HepG2 (cell line): ENCODE measurements at regions not wholly inside any gene's neighbourhood (a gene's known extent, or its start where the extent isn't known, plus 50 kb on each side); places are given as distances from the start of the nearest gene placed in this dataset.

Experiments
- ATAC-seq: fragments of 200-7000 bp; cut with Tn5 transposase; 3 replicates; pipeline ENCODE4 v1.9.1; 2020; ENCODE audit warnings: mild to moderate bottlenecking, moderate library complexity
- BruUV-seq: library from RNA; stranded (reverse); fragments of 400-500 nt; replicated peaks from 2 replicates; lab custom pipeline; 2021; lab: Mats Ljungman, UMichigan
- CTCF ChIA-PET: fragments of 300-600 bp; formaldehyde crosslinking; extraction: SDS; loops from one replicate; lab custom pipeline; 2021; ENCODE audit warnings: low total read pairs, inconsistent platforms, low intra/inter-chr PET ratio; lab: Yijun Ruan, JAX
- POLR2A ChIA-PET: fragments of 350-600 bp; sonication (Branson Sonifier 250); formaldehyde crosslinking; loops from one replicate; lab custom pipeline; 2020; ENCODE audit warnings: antibody characterized with exemption, inconsistent platforms; lab: Yijun Ruan, JAX
- DNase-seq: peaks from one replicate; pipeline ENCODE4 v3.0.0-alpha.2; 2015; ENCODE audit warnings: low spot score
- FAIRE-seq: peaks from 3 replicates; lab custom pipeline; 2011; peaks lifted over from hg19 to GRCh38; lab: Jason Lieb, UNC
- H2AFZ ChIP-seq: one replicate; pipeline ENCODE4 v1.6.1; 2011; ENCODE audit warnings: low read length, inconsistent platforms
- H3K27ac ChIP-seq: fragments of 300-600 bp; 3 replicates; pipeline ENCODE4 v1.8.0; 2011; ENCODE audit warnings: mixed run types, mild to moderate bottlenecking, mixed read lengths, low read length, inconsistent platforms; ENCODE audit not compliant: insufficient read depth; ENCODE audit errors: extremely low read length
- H3K27me3 ChIP-seq, 2 experiments: fragments of 200-600 bp in 1 of 2; 2 replicates in 1 of 2; 3 replicates in 1 of 2; pipeline versions ENCODE4 v1.6.0 to v1.8.0; 2011; ENCODE audit warnings: low read length in 2 of 2, mild to moderate bottlenecking in 2 of 2, moderate library complexity in 2 of 2, inconsistent platforms in 1 of 2; ENCODE audit not compliant: insufficient read depth in 2 of 2, control insufficient read depth in 1 of 2
- H3K36me3 ChIP-seq, 2 experiments: fragments of 200-600 bp in 1 of 2; replicated peaks in 1 of 2; 2 replicates in 1 of 2; 3 replicates in 1 of 2; pipeline versions ENCODE4 v1.5.1 to v1.8.0; 2011; ENCODE audit warnings: low read length in 2 of 2, inconsistent platforms in 1 of 2; ENCODE audit not compliant: insufficient read depth in 2 of 2, control insufficient read depth in 1 of 2
- H3K4me1 ChIP-seq: 2 replicates; pipeline ENCODE4 v1.5.1; 2012; ENCODE audit warnings: low read length, inconsistent platforms; ENCODE audit not compliant: insufficient read depth
- H3K4me2 ChIP-seq: 2 replicates; pipeline ENCODE4 v1.6.0; 2011; ENCODE audit warnings: low read depth, low read length, inconsistent platforms
- H3K4me3 ChIP-seq, 3 experiments: fragments of 200-600 bp in 1 of 3; sonication (generic), shearing (Covaris generic) in 1 of 3; replicated peaks in 1 of 3; 2 replicates each; pipeline ENCODE4 v1.5.1; 2011 to 2016; ENCODE audit warnings: low read length in 3 of 3, inconsistent platforms in 2 of 3, low read depth in 2 of 3, mild to moderate bottlenecking in 2 of 3, control low read depth in 1 of 3, mixed read lengths in 1 of 3; ENCODE audit not compliant: insufficient read depth in 1 of 3
- H3K79me2 ChIP-seq: one replicate; pipeline ENCODE4 v1.6.1; 2011; ENCODE audit warnings: low read length, inconsistent platforms; ENCODE audit not compliant: insufficient read depth
- H3K9ac ChIP-seq: 2 replicates; pipeline ENCODE4 v1.6.0; 2011; ENCODE audit warnings: mild to moderate bottlenecking, low read depth, low read length, inconsistent platforms; ENCODE audit not compliant: insufficient read depth
- H3K9me3 ChIP-seq: 2 replicates; pipeline ENCODE4 v1.5.1; 2012; ENCODE audit warnings: mild to moderate bottlenecking, low read length
- H4K20me1 ChIP-seq: 2 replicates; pipeline ENCODE4 v1.6.0; 2011; ENCODE audit warnings: inconsistent platforms, mild to moderate bottlenecking, low read length, moderate library complexity; ENCODE audit not compliant: insufficient read depth
- CEBPB ChIP-seq: IDR thresholded peaks from 2 replicates; pipeline ENCODE4 v1.6.1; 2011; ENCODE audit warnings: low read depth, low read length, improper control_type of control experiment, borderline replicate concordance
- CEBPG ChIP-seq: IDR thresholded peaks from 2 replicates; pipeline ENCODE4 v1.6.1; 2016
- RAD21 ChIP-seq: fragments of 450-650 bp; formaldehyde crosslinking; IDR thresholded peaks from 2 replicates; pipeline ENCODE4 v1.5.0; 2020; ENCODE audit warnings: mild to moderate bottlenecking
- SMC3 ChIP-seq: IDR thresholded peaks from 2 replicates; pipeline ENCODE4 v1.6.1; 2011; ENCODE audit warnings: low read length, improper control_type of control experiment
- STAG1 ChIP-seq: sonication (generic); formaldehyde crosslinking; IDR thresholded peaks from 2 replicates; pipeline ENCODE4 v1.4.0; 2020; ENCODE audit warnings: missing genetic modification reagents
- XBP1 ChIP-seq: sonication (generic); formaldehyde crosslinking; IDR thresholded peaks from 2 replicates; pipeline ENCODE4 v1.5.0; 2020; ENCODE audit warnings: missing genetic modification reagents
- ZNF121 ChIP-seq: sonication (generic); formaldehyde crosslinking; IDR thresholded peaks from 2 replicates; pipeline ENCODE4 v1.5.0; 2020; ENCODE audit warnings: mild to moderate bottlenecking, missing genetic modification reagents
- ZNF224 ChIP-seq: sonication (generic); formaldehyde crosslinking; IDR thresholded peaks from 2 replicates; pipeline ENCODE4 v1.5.0; 2020; ENCODE audit warnings: mild to moderate bottlenecking, missing genetic modification reagents
- WGBS: methylation state at CpG from one replicate; pipeline ENCODE4 v1.1.6; 2017; ENCODE audit warnings: low lambda C conversion rate; 5-methylcytosine and 5-hydroxymethylcytosine counted together
- in situ Hi-C: cut with HindIII; loops from 2 replicates; pipeline ENCODE4 v1.10.0; 2017; ENCODE audit warnings: low pct_unique_long_range_greater_than_20kb; ENCODE audit not compliant: extremely low pct_ligation_motif_present
- intact Hi-C: fragments of 100-400 bp; cut with micrococcal nuclease; formaldehyde crosslinking; loops from one replicate; pipeline ENCODE4 v1.10.0; 2022; ENCODE audit not compliant: unreplicated experiment
- TF ChIP-seq, protein P1 (sequence below): sonication (generic); formaldehyde crosslinking; IDR thresholded peaks from 2 replicates; pipeline ENCODE4 v1.5.0; 2020; ENCODE audit warnings: mild to moderate bottlenecking, missing genetic modification reagents, moderate library complexity
- TF ChIP-seq, protein P2 (sequence below), 2 experiments: fragments of 450-650 bp in 1 of 2; sonication (generic) in 1 of 2; formaldehyde crosslinking; IDR thresholded peaks; 2 replicates each; pipeline versions ENCODE4 v1.5.0 to v1.8.0; 2020 to 2022; ENCODE audit warnings: mild to moderate bottlenecking in 1 of 2, missing genetic modification reagents in 1 of 2

DNA sequence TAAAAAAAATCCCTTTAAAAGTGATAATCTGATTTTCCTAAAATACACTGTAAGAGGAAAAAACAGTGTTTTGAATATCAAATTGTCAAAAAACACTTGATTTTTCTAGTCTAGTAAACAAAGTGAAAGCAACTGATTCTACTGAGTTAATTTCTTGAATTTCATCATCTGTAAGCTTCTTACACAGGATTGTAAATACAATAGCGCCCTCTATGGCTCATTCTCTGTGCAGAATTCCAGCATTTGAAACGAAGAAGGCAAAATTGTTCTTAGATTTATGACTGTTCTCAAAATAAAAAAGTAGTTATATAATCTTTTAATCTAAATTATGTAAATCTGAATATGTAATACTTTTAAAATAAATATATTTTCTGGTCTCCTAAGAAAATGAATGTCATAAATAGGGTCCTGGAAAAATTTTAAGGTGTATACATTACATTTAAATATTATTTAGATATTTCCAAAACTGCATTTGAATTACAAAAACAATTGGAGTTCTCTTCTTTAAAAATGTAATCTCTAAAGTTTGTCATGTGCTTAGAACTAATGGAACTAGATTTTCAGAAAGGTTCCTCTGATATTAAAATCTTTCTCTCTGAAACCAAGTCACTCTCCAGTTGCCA, 176.9 kb upstream of the MC4R start:
- Histone ChIP-seq H3K79me2 (no peaks in the 10 kb centered on the region), H3K27ac (no peak overlapping the region), H3K4me2 (no peak overlapping the region), H3K4me1 (no peaks in the 10 kb centered on the region), H3K36me3 (no peaks in the 10 kb centered on the region), H4K20me1 (no peaks in the 10 kb centered on the region), H2AFZ (no peak overlapping the region), H3K9me3 (no peaks in the 10 kb centered on the region), H3K4me3 (no peak overlapping the region), H3K27me3 (no peaks in the 10 kb centered on the region; a peak in 1 of 5 replicates), H3K9ac (no peak overlapping the region)
- in situ Hi-C loops: loop anchor here (10.0 to 25.0 kb wide), 2 partner anchors 565 to 712 kb away; no protein-coding TSS in a partner anchor
- ChIA-PET CTCF (interaction anchor here (1.2 to 2.2 kb wide), 4 partner anchors 553 to 712 kb away, joined by 3 to 17 read pairs (median 6); no protein-coding TSS in a partner anchor), POLR2A (no interaction called here)
- no peak for ATAC-seq
- TF ChIP-seq ZNF224: no peak
- peak; percentile 71 for TF ChIP-seq STAG1 (CRISPR knock-in tag)
- TF ChIP-seq CEBPB: peak; percentile 40; the same call in 1 of the 2 replicates
- TF ChIP-seq, protein P1, sequence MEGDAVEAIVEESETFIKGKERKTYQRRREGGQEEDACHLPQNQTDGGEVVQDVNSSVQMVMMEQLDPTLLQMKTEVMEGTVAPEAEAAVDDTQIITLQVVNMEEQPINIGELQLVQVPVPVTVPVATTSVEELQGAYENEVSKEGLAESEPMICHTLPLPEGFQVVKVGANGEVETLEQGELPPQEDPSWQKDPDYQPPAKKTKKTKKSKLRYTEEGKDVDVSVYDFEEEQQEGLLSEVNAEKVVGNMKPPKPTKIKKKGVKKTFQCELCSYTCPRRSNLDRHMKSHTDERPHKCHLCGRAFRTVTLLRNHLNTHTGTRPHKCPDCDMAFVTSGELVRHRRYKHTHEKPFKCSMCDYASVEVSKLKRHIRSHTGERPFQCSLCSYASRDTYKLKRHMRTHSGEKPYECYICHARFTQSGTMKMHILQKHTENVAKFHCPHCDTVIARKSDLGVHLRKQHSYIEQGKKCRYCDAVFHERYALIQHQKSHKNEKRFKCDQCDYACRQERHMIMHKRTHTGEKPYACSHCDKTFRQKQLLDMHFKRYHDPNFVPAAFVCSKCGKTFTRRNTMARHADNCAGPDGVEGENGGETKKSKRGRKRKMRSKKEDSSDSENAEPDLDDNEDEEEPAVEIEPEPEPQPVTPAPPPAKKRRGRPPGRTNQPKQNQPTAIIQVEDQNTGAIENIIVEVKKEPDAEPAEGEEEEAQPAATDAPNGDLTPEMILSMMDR (CRISPR knock-in tag): peak; percentile 63
- TF ChIP-seq, protein P2, sequence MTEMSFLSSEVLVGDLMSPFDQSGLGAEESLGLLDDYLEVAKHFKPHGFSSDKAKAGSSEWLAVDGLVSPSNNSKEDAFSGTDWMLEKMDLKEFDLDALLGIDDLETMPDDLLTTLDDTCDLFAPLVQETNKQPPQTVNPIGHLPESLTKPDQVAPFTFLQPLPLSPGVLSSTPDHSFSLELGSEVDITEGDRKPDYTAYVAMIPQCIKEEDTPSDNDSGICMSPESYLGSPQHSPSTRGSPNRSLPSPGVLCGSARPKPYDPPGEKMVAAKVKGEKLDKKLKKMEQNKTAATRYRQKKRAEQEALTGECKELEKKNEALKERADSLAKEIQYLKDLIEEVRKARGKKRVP (CRISPR knock-in tag; IDR thresholded peaks at IDR 0.05): peak in 1 of 2 experiments; percentile 58; a peak in 1 of 4 replicates
- TF ChIP-seq RAD21 (CRISPR knock-in tag): peak; percentile 24; the same call in 1 of the 2 replicates
- peak; percentile 38; the same call in 1 of the 2 replicates for TF ChIP-seq SMC3
- no peak for TF ChIP-seq ZNF121 (CRISPR knock-in tag)
- no peak for TF ChIP-seq XBP1
- TF ChIP-seq CEBPG: peak; percentile 72
- intact Hi-C loops: loop anchor here (1.0 to 5.0 kb wide), 3 partner anchors 553 to 712 kb away; no protein-coding TSS in a partner anchor
- 0% methylated on average over 2 of the region's 2 CpGs for WGBS
- no TSS peak for BruUV-seq
- DNase-seq: peak; percentile 44
- FAIRE-seq: no peak
